ENCODE measurements at regions not wholly inside any gene's neighbourhood (a gene's known extent, or its start where the extent isn't known, plus 50 kb on each side); places are given as distances from the start of the nearest gene placed in this dataset.

DNA sequence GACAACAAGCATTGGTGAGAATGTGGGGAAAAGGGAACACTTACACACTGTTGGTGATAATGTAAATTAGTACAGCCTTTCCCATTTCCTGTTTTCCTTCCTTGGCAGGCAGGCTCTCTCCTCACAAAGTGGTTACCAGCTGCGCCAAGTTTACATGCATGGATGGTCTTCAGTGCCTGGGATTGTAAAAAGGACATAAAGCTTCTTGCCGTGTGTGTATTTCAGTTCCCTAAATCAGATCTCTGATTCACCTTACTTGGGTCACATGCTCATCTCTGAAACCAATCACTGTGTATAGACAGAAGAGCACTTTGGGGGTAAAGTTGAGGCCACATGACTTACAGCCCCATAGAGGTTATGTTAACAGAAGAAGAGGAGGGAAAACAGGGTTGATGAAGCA is 92.8 kb downstream of the CAVIN4 start:
- TF ChIP-seq, protein P1, sequence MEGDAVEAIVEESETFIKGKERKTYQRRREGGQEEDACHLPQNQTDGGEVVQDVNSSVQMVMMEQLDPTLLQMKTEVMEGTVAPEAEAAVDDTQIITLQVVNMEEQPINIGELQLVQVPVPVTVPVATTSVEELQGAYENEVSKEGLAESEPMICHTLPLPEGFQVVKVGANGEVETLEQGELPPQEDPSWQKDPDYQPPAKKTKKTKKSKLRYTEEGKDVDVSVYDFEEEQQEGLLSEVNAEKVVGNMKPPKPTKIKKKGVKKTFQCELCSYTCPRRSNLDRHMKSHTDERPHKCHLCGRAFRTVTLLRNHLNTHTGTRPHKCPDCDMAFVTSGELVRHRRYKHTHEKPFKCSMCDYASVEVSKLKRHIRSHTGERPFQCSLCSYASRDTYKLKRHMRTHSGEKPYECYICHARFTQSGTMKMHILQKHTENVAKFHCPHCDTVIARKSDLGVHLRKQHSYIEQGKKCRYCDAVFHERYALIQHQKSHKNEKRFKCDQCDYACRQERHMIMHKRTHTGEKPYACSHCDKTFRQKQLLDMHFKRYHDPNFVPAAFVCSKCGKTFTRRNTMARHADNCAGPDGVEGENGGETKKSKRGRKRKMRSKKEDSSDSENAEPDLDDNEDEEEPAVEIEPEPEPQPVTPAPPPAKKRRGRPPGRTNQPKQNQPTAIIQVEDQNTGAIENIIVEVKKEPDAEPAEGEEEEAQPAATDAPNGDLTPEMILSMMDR (conservative IDR thresholded peaks at IDR 0.05; ENCODE audit: low read depth, low read length): no peak
- no peak for TF ChIP-seq EZH2 (IDR thresholded peaks at IDR 0.05; ENCODE audit: low read length, unreplicated experiment)

Measured in PC-3 (cell line).